ENCODE measurements at regions not wholly inside any gene's neighbourhood (a gene's known extent, or its start where the extent isn't known, plus 50 kb on each side); places are given as distances from the start of the nearest gene placed in this dataset.

DNA sequence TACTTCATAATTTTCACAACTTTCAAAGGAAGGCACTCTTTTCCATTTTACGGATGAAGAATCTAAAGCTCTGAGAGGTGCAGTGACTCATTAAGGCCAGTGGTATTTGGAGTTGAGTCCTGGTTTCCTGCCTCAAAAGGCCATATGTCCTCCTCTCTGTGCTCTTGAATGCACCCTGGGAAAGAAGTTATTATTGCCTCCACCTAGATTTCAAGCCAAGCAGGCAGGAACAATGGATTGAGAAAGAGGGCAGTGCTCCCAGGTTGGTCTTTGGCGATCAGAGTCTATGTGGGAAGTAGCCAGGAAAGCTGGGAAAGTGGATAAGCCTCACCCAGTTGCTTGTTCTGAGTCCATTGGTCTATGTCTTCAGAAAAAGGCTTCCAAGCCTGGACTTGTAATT is 165.0 kb downstream of the MAFB start:
- Histone ChIP-seq H3K4me2 (no peak overlapping the region), H2AFZ (no peak overlapping the region), H3K4me1 (ENCODE audit: insufficient read depth) (no peaks in the 10 kb centered on the region), H4K20me1 (ENCODE audit: insufficient read depth, poor library complexity, severe bottlenecking) (no peaks in the 10 kb centered on the region), H3K27ac (no peak overlapping the region), H3K36me3 (replicated peaks; ENCODE audit: insufficient read depth, low read depth) (no peaks in the 10 kb centered on the region), H3K4me3 (no peak overlapping the region), H3K9me2 (replicated peaks; ENCODE audit: insufficient read depth) (no peaks in the 10 kb centered on the region), H3K9me3 (ENCODE audit: low read depth) (no peaks in the 10 kb centered on the region), H3K79me2 (no peaks in the 10 kb centered on the region), H3K27me3 (no peaks in the 10 kb centered on the region)
- DNase-seq (ENCODE audit: low spot score), result no peak
- TF ChIP-seq EZH2phosphoT487 (IDR thresholded peaks at IDR 0.05; ENCODE audit: low read depth, severe bottlenecking, unreplicated experiment) (no peak), EZH2 (IDR thresholded peaks at IDR 0.05; ENCODE audit: borderline replicate concordance) (no peak)
- TF ChIP-seq, protein P1, sequence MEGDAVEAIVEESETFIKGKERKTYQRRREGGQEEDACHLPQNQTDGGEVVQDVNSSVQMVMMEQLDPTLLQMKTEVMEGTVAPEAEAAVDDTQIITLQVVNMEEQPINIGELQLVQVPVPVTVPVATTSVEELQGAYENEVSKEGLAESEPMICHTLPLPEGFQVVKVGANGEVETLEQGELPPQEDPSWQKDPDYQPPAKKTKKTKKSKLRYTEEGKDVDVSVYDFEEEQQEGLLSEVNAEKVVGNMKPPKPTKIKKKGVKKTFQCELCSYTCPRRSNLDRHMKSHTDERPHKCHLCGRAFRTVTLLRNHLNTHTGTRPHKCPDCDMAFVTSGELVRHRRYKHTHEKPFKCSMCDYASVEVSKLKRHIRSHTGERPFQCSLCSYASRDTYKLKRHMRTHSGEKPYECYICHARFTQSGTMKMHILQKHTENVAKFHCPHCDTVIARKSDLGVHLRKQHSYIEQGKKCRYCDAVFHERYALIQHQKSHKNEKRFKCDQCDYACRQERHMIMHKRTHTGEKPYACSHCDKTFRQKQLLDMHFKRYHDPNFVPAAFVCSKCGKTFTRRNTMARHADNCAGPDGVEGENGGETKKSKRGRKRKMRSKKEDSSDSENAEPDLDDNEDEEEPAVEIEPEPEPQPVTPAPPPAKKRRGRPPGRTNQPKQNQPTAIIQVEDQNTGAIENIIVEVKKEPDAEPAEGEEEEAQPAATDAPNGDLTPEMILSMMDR (IDR thresholded peaks at IDR 0.05; ENCODE audit: poor library complexity), result no peak
- WGBS (ENCODE audit: low lambda C conversion rate, missing lambda C conversion rate), result 87% methylated on average over 2 of the region's 2 CpGs

DNA sequence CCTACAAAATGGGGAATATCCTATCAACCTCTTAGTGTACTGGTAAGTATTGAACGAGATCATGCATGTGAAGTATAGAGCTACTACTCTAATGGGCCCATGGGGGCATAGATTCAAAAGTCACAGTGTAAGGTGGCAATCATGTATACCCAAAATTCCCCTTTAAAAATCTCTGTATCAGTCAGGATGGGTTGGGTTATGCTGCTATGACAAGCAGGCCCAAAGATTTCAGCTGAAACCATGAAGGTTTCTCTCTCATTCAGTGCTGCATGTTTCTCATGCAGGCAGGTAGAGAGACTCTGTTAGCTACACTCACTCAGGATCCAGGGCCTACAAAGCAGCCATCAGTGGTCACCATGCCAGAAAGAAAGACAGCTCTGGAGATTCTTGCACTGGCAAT is 166.6 kb downstream of the MAFB start:
- TF ChIP-seq EZH2 (IDR thresholded peaks at IDR 0.05; ENCODE audit: borderline replicate concordance), result no peak
- no peak for TF ChIP-seq EZH2phosphoT487 (IDR thresholded peaks at IDR 0.05; ENCODE audit: low read depth, severe bottlenecking, unreplicated experiment)
- TF ChIP-seq, protein P1 (IDR thresholded peaks at IDR 0.05; ENCODE audit: poor library complexity), result no peak
- peaks cover 4% of the 10 kb centered on the region for H3K27me3 ChIP-seq
- no peaks in the 10 kb centered on the region for H4K20me1 ChIP-seq (ENCODE audit: insufficient read depth, poor library complexity, severe bottlenecking)
- no peak overlapping the region for H3K4me2 ChIP-seq
- H3K27ac ChIP-seq, result no peak overlapping the region
- 88% methylated on average over 1 of the region's 1 CpG for WGBS (ENCODE audit: low lambda C conversion rate, missing lambda C conversion rate)
- no peaks in the 10 kb centered on the region for H3K79me2 ChIP-seq
- H3K36me3 ChIP-seq (replicated peaks; ENCODE audit: insufficient read depth, low read depth), result no peaks in the 10 kb centered on the region
- DNase-seq (ENCODE audit: low spot score), result no peak
- no peak overlapping the region for H3K4me3 ChIP-seq
- no peak overlapping the region for H2AFZ ChIP-seq
- H3K4me1 ChIP-seq (ENCODE audit: insufficient read depth), result no peaks in the 10 kb centered on the region
- H3K9me3 ChIP-seq (ENCODE audit: low read depth), result no peaks in the 10 kb centered on the region
- no peaks in the 10 kb centered on the region for H3K9me2 ChIP-seq (replicated peaks; ENCODE audit: insufficient read depth)

DNA sequence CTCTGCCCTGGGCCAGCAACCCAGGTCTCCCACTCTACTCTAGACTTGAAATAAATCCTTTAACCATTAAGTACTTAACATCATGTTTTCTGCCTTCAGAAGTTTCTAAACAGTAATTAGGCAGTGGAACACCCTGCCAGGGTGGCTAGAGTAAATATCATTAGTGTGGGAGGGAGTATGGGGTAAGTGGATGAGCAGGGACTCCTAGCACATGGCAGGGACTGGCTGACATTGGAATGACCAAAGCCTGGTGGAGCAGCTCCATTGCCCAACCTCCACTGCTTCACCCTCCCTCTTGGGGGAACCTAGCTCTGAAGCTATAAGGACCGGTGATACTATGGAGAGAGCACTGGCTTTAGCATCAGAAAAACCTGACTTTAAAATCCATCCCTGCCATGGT is 167.1 kb downstream of the MAFB start:
- H2AFZ ChIP-seq, result no peak overlapping the region
- 87% methylated on average over 1 of the region's 1 CpG for whole genome bisulfite sequencing (ENCODE audit: low lambda C conversion rate, missing lambda C conversion rate)
- no peaks in the 10 kb centered on the region for H3K9me3 ChIP-seq (ENCODE audit: low read depth)
- H3K9me2 ChIP-seq (replicated peaks; ENCODE audit: insufficient read depth), result no peaks in the 10 kb centered on the region
- H3K36me3 ChIP-seq (replicated peaks; ENCODE audit: insufficient read depth, low read depth), result no peaks in the 10 kb centered on the region
- no peaks in the 10 kb centered on the region for H4K20me1 ChIP-seq (ENCODE audit: insufficient read depth, poor library complexity, severe bottlenecking)
- no peak for DNase-seq (ENCODE audit: low spot score)
- H3K79me2 ChIP-seq, result no peaks in the 10 kb centered on the region
- H3K27me3 ChIP-seq, result peaks cover 4% of the 10 kb centered on the region
- no peak overlapping the region for H3K27ac ChIP-seq
- TF ChIP-seq EZH2 (IDR thresholded peaks at IDR 0.05; ENCODE audit: borderline replicate concordance) (no peak), EZH2phosphoT487 (IDR thresholded peaks at IDR 0.05; ENCODE audit: low read depth, severe bottlenecking, unreplicated experiment) (no peak)
- TF ChIP-seq, protein P1 (IDR thresholded peaks at IDR 0.05; ENCODE audit: poor library complexity), result no peak
- H3K4me1 ChIP-seq (ENCODE audit: insufficient read depth), result no peaks in the 10 kb centered on the region
- H3K4me2 ChIP-seq, result no peak overlapping the region
- no peak overlapping the region for H3K4me3 ChIP-seq

- no peaks in the 10 kb centered on the region for H3K9me2 ChIP-seq (replicated peaks; ENCODE audit: insufficient read depth)
- no peaks in the 10 kb centered on the region for H4K20me1 ChIP-seq (ENCODE audit: insufficient read depth, poor library complexity, severe bottlenecking)
- H3K9me3 ChIP-seq (ENCODE audit: low read depth), result no peaks in the 10 kb centered on the region
- H3K4me1 ChIP-seq (ENCODE audit: insufficient read depth), result no peaks in the 10 kb centered on the region
- DNase-seq (ENCODE audit: low spot score), result no peak
- peaks cover 4% of the 10 kb centered on the region for H3K27me3 ChIP-seq
- no peak overlapping the region for H3K4me2 ChIP-seq
- 79% methylated on average over 3 of the region's 3 CpGs for WGBS (ENCODE audit: low lambda C conversion rate, missing lambda C conversion rate)
- no peak overlapping the region for H3K27ac ChIP-seq
- no peak overlapping the region for H2AFZ ChIP-seq
- no peaks in the 10 kb centered on the region for H3K36me3 ChIP-seq (replicated peaks; ENCODE audit: insufficient read depth, low read depth)
- H3K4me3 ChIP-seq, result no peak overlapping the region
- no peaks in the 10 kb centered on the region for H3K79me2 ChIP-seq
- TF ChIP-seq EZH2 (IDR thresholded peaks at IDR 0.05; ENCODE audit: borderline replicate concordance) (no peak), EZH2phosphoT487 (IDR thresholded peaks at IDR 0.05; ENCODE audit: low read depth, severe bottlenecking, unreplicated experiment) (no peak)
- TF ChIP-seq, protein P1 (IDR thresholded peaks at IDR 0.05; ENCODE audit: poor library complexity), result no peak
These were observed 169.1 kb downstream of the MAFB start for GRCh38 chr20:40519918-40520317.
